HAP-1 (cell line): ENCODE measurements at regions not wholly inside any gene's neighbourhood (a gene's known extent, or its start where the extent isn't known, plus 50 kb on each side); places are given as distances from the start of the nearest gene placed in this dataset.
A peak's percentile ranks its signal among the peaks of the same experiment; 100 is the strongest.

Experiments
- DNase-seq, 2 experiments: peaks; one replicate each; pipeline ENCODE4 v3.0.0-alpha.2; 2016 to 2020; ENCODE audit warnings: low spot score in 2 of 2
- H3K27me3 ChIP-seq: fragments of 250-450 bp; sonication (Bioruptor Pico); 2 replicates; pipeline ENCODE4 v1.5.1; 2020; ENCODE audit warnings: low read depth, mild to moderate bottlenecking, moderate library complexity
- H3K36me3 ChIP-seq: fragments of 250-450 bp; sonication (Bioruptor Pico); replicated peaks from 2 replicates; pipeline ENCODE4 v1.5.1; 2020; ENCODE audit warnings: mild to moderate bottlenecking
- H3K4me1 ChIP-seq: fragments of 250-450 bp; sonication (Bioruptor Pico); 2 replicates; pipeline ENCODE4 v1.5.1; 2020; ENCODE audit warnings: mild to moderate bottlenecking
- H3K4me3 ChIP-seq: fragments of 250-450 bp; sonication (Bioruptor Pico); 2 replicates; pipeline ENCODE4 v1.5.1; 2020; ENCODE audit warnings: mild to moderate bottlenecking, moderate library complexity
- H3K9me3 ChIP-seq: fragments of 250-450 bp; sonication (Bioruptor Pico); 2 replicates; pipeline ENCODE4 v1.5.1; 2020; ENCODE audit warnings: mild to moderate bottlenecking, moderate library complexity
- in situ Hi-C: fragments of 300-500 bp; cut with MboI; formaldehyde crosslinking; loops from 3 replicates; pipeline ENCODE4 v1.14.3; 2020; ENCODE audit warnings: low sequenced_read_pairs, inconsistent platforms, mixed read lengths

DNA sequence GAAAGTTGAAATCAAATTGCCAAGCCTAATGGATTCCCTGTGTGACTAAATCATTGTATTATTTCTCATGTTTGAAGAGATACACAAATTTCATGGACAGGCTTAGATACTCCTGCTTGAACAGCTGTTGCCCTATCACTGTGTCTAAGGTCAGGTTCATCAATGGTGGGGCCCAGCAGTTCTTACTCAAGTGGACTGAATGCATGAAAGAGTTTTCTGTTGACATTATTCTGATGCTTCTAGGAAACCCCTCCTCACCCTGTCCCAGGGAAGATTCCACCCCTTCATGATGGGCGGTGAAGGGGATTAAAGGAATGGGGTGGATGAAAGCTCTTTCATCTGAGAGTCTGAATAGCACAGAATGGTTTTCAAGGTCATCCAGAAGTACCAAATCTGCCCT lies 148.8 kb downstream of the INO80D start:
- H3K9me3 ChIP-seq: no peaks in the 10 kb centered on the region
- H3K4me3 ChIP-seq: no peak overlapping the region
- H3K36me3 ChIP-seq: no peaks in the 10 kb centered on the region
- in situ Hi-C loops: no loop called here
- peaks cover 13% of the 10 kb centered on the region for H3K4me1 ChIP-seq
- no peaks in the 10 kb centered on the region for H3K27me3 ChIP-seq
- DNase-seq: no peak

DNA sequence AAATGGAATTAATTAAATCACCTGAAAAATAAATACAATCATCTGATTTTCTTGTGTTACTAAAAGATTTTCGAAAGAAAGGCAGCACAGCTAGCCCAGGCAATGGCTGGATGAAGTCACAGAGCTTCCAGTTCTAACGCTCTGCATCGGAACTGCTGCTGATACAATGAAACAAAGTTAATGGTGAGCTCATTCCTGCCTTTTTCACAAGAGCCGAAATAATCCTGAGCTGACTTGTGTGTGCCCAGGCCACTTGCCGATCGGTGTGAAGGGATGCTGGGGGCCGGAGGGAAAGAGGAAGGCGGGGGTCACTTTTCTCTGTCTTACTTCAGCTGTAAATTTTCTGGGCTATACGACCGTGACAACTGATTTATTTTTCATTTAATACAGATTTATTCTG lies 149.5 kb downstream of the INO80D start:
- Histone ChIP-seq H3K4me3 (no peak overlapping the region), H3K27me3 (no peaks in the 10 kb centered on the region), H3K4me1 (peaks cover 17% of the 10 kb centered on the region), H3K36me3 (no peaks in the 10 kb centered on the region), H3K9me3 (no peaks in the 10 kb centered on the region)
- in situ Hi-C loops: no loop called here
- DNase-seq: no peak

DNA sequence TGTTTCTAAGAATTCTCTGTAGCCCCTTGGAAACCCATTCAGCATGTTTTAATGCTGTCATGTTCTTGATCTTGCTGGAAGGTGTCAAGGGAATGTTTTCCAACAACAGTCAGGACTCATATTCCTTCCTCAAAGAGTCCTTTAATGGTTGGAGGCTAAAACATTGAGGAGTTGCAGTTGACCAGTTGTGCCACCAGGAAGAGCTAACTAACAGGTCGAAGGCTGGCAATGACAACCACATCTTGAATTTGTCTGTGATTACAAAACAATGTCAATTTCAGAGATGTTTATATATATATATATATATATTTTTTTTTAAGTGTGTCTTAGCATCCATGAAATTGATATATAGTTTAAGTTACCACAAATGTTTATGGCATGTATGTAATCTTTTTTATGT lies 151.5 kb downstream of the INO80D start:
- H3K27me3 ChIP-seq: no peaks in the 10 kb centered on the region
- peaks cover 35% of the 10 kb centered on the region for H3K4me1 ChIP-seq
- H3K9me3 ChIP-seq: no peaks in the 10 kb centered on the region
- no peak for DNase-seq
- H3K4me3 ChIP-seq: no peak overlapping the region
- in situ Hi-C loops: no loop called here
- H3K36me3 ChIP-seq: no peaks in the 10 kb centered on the region

DNA sequence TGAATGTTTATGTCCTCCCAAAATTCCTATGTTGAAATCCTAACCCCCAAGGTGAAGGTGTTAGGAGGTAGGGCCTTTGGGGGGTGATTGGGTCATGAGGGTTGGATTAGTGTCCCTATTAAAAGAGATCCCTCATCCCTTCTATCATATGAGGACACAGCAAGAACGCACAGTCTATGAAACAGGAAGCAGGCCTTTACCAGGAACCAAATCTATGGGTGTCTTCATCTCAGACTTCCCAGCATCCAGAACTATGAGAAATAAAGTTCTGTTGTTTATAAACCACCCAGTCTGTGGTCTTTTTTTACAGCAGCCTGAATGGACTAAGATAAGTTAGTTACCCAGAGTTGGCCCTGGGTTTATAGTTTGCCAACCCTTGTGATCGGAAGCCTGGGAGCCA lies 153.1 kb downstream of the INO80D start:
- Histone ChIP-seq H3K4me1 (peaks cover 30% of the 10 kb centered on the region), H3K36me3 (no peaks in the 10 kb centered on the region), H3K9me3 (no peaks in the 10 kb centered on the region), H3K27me3 (no peaks in the 10 kb centered on the region), H3K4me3 (no peak overlapping the region)
- in situ Hi-C loops: no loop called here
- DNase-seq: no peak

DNA sequence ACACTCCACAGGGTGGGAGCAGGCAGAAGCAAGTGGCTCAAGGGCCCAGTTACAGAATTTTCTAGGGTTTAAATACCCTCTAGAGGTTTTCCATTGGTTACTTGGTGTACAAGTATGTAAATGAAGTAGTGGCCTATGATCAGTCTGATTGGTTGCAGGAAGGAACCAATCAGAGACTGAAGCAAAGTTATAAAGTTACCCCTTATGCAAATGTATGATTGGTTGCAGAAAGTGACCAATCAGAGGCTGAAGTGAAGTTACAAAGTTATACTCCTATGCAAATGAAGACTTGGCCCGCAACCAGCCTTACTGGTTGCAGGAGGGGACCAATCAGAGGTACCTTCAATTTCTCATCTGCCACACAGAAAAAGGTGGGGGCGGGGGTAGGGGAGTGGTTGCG lies 154.6 kb downstream of the INO80D start:
- in situ Hi-C loops: no loop called here
- Histone ChIP-seq H3K4me3 (no peak overlapping the region), H3K27me3 (no peaks in the 10 kb centered on the region), H3K4me1 (peaks cover 33% of the 10 kb centered on the region), H3K36me3 (no peaks in the 10 kb centered on the region), H3K9me3 (no peaks in the 10 kb centered on the region)
- DNase-seq: no peak

DNA sequence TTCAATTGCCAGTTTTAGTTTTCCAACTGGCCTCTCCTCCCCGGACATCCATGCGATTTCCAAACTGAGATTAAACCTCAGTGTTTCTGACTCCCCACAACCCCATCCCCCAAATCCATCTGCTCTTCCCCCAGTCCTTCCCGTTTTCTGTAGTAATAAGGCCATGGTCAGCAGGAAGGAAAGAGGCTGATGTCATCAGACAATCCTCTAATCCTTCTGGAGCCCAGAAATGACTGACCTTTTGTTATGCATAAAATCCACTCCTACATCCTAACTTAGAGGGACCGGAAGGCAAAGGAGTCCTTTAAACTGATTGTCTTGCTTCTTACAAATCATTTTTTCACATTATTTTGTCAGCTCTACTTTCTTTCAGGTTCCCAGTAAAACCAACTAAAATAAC lies 155.8 kb downstream of the INO80D start:
- Histone ChIP-seq H3K36me3 (no peaks in the 10 kb centered on the region), H3K4me3 (no peak overlapping the region), H3K27me3 (no peaks in the 10 kb centered on the region), H3K4me1 (peaks cover 42% of the 10 kb centered on the region), H3K9me3 (no peaks in the 10 kb centered on the region)
- in situ Hi-C loops: no loop called here
- peak; percentile 58 to 91 for DNase-seq

DNA sequence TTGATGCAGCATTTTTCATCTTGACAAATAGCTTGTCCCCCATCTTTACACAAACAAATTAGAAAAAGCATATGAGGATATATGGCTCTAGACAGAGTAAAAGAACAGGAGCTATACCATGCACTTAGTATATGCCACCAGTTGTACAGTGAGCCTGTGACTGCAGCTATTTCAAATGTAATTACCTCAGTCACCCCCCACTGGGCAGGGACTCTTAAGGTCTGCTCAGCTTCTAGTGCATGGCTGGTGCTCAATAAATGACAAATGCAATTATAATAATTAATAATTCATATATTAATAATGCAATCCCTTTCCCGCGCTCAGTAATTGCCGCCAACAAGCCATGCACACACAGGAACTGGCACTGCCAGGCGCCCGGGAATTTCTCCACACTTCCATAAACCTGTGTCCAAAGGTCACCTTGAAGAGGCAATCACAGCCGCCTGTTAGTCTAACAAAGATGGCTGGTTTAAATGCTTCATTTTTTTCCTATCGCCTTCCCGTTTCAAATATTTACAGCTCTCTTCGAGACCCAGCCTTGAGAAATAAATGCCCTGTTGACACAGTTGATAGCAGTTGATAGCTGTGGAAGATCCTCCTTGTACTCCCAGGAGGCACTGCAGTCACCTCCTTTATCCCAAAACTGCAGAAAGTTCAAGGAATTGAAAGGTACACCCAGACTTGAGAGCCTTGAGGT lies 156.6 kb downstream of the INO80D start:
- Histone ChIP-seq H3K4me3 (no peak overlapping the region), H3K9me3 (no peaks in the 10 kb centered on the region), H3K27me3 (no peaks in the 10 kb centered on the region), H3K36me3 (no peaks in the 10 kb centered on the region), H3K4me1 (peaks cover 42% of the 10 kb centered on the region)
- in situ Hi-C loops: no loop called here
- no peak for DNase-seq

DNA sequence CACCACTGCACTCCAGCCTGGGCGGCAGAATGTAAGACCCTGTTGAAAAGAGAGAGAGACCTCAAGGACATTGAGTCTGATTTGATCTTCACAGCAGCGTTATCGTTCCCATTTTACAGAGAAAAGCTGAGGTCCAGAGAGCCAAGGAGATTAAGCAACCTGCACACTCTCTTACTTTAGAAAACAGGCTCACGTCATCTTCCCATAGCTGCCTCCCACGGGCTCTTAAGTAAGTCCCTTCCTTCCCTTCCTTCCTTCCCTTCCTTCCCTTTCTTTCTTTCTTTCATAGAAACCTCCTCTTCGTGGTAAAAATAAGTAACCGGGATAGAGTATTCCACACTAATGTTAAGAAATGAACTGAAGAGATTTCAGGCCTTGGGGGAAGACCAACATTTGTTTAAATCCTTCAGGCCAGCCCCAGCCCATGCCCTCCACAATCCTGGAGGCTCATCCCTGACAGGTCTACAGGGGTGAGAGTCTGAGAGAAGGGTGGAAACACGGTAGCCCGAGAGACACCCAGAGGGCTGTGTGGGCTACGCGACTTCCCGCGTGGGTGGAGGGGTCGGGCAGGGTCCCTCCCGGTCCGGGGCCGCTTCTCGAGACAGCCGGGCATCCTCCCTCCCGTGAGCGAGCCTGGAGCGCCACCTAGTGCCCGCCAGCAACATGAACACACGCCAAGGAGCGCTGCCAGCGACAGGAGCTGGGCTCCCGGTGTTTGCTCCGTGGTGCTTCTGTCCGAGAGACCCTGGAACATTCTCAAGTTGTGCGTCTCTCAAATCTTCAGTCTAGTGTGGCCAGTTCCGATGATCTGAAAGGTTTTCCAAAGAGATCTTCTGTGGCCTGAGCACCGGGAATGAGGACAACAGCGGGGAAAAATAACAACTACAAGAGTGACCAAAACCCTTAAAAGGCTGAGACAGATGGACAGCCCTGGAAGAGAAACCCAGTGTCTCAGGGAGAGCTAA lies 160.3 kb downstream of the INO80D start:
- H3K4me3 ChIP-seq: peak overlapping the region; percentile 4; the same call in 1 of the 2 replicates
- H3K36me3 ChIP-seq: no peaks in the 10 kb centered on the region
- H3K4me1 ChIP-seq: peaks cover 30% of the 10 kb centered on the region
- H3K9me3 ChIP-seq: no peaks in the 10 kb centered on the region
- no peaks in the 10 kb centered on the region for H3K27me3 ChIP-seq
- in situ Hi-C loops: no loop called here
- DNase-seq: peak; percentile 62 to 90

DNA sequence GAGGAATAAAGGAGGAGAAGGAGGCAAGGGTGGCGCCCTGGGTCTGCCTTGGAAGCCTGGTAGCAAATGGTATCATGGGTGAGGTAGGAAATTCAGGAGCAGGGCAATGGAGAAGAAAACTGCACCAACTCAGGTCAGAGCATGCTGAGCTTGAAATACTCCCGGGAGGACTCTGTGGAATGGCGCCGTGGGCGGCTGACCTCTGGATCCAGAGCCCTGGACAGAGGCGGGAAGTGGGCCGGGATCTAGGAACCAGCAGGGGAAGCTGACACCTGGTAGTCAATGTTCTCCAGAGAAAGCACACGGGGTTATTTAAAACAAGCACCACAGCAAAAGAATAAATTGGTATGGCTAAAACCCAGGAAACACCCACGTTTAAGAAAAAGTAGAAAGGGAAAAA lies 161.3 kb downstream of the INO80D start:
- in situ Hi-C loops: no loop called here
- no peaks in the 10 kb centered on the region for H3K9me3 ChIP-seq
- no peak overlapping the region for H3K4me3 ChIP-seq
- peaks cover 22% of the 10 kb centered on the region for H3K4me1 ChIP-seq
- no peaks in the 10 kb centered on the region for H3K27me3 ChIP-seq
- DNase-seq: no peak
- no peaks in the 10 kb centered on the region for H3K36me3 ChIP-seq

DNA sequence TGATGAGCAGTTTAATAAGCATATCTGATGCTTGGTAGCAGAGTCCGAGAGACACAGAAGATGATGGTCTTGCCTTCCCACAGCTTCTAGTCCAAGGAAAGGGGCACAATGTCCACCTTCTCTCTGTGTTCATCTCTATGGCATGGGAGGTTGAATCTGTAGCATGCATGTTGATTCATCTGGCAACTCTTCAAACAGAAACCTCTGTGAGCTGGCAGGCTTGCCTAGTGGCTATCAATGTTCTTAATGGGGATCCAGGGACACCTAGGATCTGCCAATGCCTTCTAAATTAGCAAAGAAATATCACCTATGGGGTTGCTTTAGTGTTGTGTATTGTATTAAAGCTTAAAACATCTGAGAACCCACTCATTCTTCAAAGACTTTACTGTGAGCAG lies 170.8 kb downstream of the INO80D start:
- Histone ChIP-seq H3K9me3 (no peaks in the 10 kb centered on the region), H3K36me3 (no peaks in the 10 kb centered on the region), H3K4me3 (no peak overlapping the region), H3K27me3 (0 out of 2 replicates have a peak, but pooled peaks cover 2% of the 10 kb centered on the region), H3K4me1 (no peaks in the 10 kb centered on the region)
- in situ Hi-C loops: no loop called here
- no peak for DNase-seq

DNA sequence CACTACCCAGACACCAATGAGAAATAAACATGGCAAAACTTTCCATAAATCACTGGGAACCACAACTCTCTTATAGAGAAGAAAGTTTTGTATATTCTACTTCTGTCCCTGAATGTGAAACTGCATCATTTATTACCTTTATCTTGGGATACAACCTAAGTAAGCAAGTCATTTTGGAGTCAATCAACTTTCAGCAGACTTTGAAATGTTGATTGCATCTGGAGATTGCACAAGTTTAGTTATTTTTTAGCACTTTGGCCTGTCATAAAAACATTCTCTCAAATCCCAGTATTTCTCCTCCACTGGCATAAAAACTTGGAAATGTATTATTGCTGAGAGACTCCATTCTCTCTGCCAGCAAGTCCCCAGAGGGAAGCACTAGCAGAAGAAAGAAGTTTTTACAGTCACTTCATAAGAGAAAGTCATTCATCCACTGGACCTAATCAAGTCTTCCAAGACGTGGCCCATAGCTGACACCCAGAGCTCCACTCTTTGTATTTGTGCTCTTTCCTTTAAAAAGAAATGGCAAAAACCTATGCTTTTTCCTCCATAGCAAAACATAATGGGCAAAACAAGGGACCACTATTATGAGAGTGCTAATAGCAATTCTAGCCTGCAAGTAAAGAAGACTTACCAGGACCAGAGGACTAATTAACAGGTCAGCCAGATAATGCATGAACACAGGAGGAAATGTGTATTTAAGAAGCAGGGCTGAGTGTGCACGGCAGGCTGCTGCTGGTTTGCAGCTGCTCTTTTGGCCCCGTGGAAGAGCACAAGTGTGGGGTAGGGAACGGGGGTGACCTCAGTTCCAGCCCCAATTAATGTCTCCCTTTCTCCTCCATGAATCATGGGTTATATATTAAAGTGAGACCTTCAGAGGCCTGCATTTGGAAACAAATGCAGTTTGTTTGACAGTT lies 171.5 kb downstream of the INO80D start:
- no peaks in the 10 kb centered on the region for H3K4me1 ChIP-seq
- no peak overlapping the region for H3K4me3 ChIP-seq
- H3K36me3 ChIP-seq: no peaks in the 10 kb centered on the region
- DNase-seq: no peak
- H3K9me3 ChIP-seq: no peaks in the 10 kb centered on the region
- in situ Hi-C loops: no loop called here
- H3K27me3 ChIP-seq: 0 out of 2 replicates have a peak, but pooled peaks cover 2% of the 10 kb centered on the region

DNA sequence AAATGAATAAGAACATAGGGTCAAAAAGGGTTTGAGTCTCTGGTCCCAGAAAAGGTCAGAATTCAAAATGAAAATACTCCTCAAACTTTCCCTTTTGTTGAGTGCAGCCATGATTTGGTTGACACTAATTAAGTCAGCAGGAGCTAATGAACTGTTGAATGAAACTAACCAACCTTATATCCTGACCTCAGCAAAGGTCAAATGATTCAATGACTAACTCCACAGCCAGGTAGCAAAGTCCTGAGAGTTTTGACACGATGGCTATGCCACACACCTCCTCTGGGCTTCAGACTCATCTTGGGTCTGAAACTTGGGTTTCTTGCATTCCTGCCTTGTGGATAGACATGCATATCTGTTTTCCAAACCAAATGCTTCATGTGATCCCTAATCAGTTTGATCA lies 172.3 kb downstream of the INO80D start:
- Histone ChIP-seq H3K4me1 (no peaks in the 10 kb centered on the region), H3K4me3 (no peak overlapping the region), H3K27me3 (0 out of 2 replicates have a peak, but pooled peaks cover 2% of the 10 kb centered on the region), H3K36me3 (no peaks in the 10 kb centered on the region), H3K9me3 (no peaks in the 10 kb centered on the region)
- in situ Hi-C loops: no loop called here
- no peak for DNase-seq

DNA sequence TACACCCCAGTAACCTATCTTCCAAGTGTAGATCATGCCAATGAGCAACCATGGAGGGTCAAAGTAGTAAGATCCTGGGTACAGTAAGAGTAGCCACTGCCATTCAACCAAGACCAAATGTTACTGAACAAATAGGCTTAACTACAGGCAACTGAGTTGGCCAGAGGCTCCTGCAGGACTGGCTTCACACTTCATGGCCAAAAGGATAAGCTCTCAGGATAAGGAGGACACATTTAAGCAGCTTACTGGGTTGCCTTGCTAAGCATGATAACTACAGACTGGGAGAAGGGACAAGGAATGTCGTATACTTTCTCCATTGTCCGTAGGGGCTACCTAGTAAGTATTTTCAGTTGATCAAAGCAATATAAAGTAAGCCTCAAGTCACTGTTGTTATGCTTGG lies 174.7 kb downstream of the INO80D start:
- no peak for DNase-seq
- Histone ChIP-seq H3K4me1 (no peaks in the 10 kb centered on the region), H3K27me3 (0 out of 2 replicates have a peak, but pooled peaks cover 2% of the 10 kb centered on the region), H3K36me3 (no peaks in the 10 kb centered on the region), H3K9me3 (no peaks in the 10 kb centered on the region), H3K4me3 (no peak overlapping the region)
- in situ Hi-C loops: no loop called here
